Kidney capillary endothelial cell (primary cell): ENCODE measurements at regions not wholly inside any gene's neighbourhood (a gene's known extent, or its start where the extent isn't known, plus 50 kb on each side); places are given as distances from the start of the nearest gene placed in this dataset.

ENCODE experiments used
- DNase-seq: peaks from one replicate; pipeline ENCODE4 v3.0.0-alpha.2; 2018; ENCODE audit warnings: low spot score

GRCh38 chr1:94616506-94616905 lies 74.9 kb upstream of the F3 start:
- DNase-seq, result no peak

GRCh38 chr1:94614996-94615395 lies 73.4 kb upstream of the F3 start:
- peak; percentile 26 for DNase-seq

- no peak for DNase-seq
These were observed 72.7 kb upstream of the F3 start for GRCh38 chr1:94614168-94614815.

GRCh38 chr1:94612525-94613204 lies 71.1 kb upstream of the F3 start:
- DNase-seq, result no peak

- no peak for DNase-seq
These were observed 70.3 kb upstream of the F3 start for GRCh38 chr1:94611681-94612475.

GRCh38 chr1:94609619-94610018 lies 68.1 kb upstream of the F3 start:
- DNase-seq, result no peak

GRCh38 chr1:94608852-94609530 lies 67.4 kb upstream of the F3 start:
- DNase-seq, result no peak

- DNase-seq, result no peak
These were observed 66.7 kb upstream of the F3 start for GRCh38 chr1:94608142-94608851.

GRCh38 chr1:94607398-94607797 lies 65.8 kb upstream of the F3 start:
- DNase-seq, result no peak

GRCh38 chr1:94606471-94606870 lies 64.9 kb upstream of the F3 start:
- no peak for DNase-seq

- no peak for DNase-seq
These were observed 62.1 kb upstream of the F3 start for GRCh38 chr1:94603663-94604062.

GRCh38 chr1:94602802-94603625 lies 61.5 kb upstream of the F3 start:
- DNase-seq, result no peak

GRCh38 chr1:94602316-94602715 lies 60.8 kb upstream of the F3 start:
- no peak for DNase-seq

GRCh38 chr1:94600556-94600955 lies 59.0 kb upstream of the F3 start:
- no peak for DNase-seq

- DNase-seq, result no peak
These were observed 57.7 kb upstream of the F3 start for GRCh38 chr1:94599095-94599813.

- DNase-seq, result no peak
These were observed 56.1 kb upstream of the F3 start for GRCh38 chr1:94597701-94598100.

- no peak for DNase-seq
These were observed 54.7 kb upstream of the F3 start for GRCh38 chr1:94596260-94596659.

- no peak for DNase-seq
These were observed 54.1 kb upstream of the F3 start for GRCh38 chr1:94595658-94596057.

GRCh38 chr1:94593611-94594010 lies 52.1 kb upstream of the F3 start:
- DNase-seq, result no peak

- no peak for DNase-seq
These were observed 51.0 kb upstream of the F3 start for GRCh38 chr1:94592571-94592920.
